ENCODE measurements at regions not wholly inside any gene's neighbourhood (a gene's known extent, or its start where the extent isn't known, plus 50 kb on each side); places are given as distances from the start of the nearest gene placed in this dataset.
"Not testable (repeated sequence)": the region's sequence is repeated elsewhere in the genome, so short reads cannot be mapped to it uniquely, and the experiment has no call there.

DNA sequence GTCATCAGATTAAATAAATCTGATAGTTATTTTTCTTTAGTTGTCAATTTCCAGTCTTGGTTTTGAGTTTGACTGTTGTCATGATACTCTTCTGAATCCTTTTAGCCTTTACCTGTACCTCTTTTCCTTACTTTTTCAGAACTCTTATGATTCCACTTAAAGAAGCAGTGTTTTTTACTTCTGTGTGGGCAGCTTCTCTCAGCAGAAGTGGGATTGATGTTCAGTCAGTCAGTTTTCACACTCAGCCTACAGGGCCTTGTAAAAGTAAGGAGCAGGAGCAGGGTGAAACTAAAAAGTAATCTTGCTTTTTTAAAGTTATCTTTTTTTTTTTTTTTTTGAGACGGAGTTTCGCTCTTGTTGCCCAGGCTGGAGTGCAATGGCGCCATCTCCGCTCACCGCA, 75.1 kb downstream of the HAUS1 start:
- DNase-seq = no peak

DNA sequence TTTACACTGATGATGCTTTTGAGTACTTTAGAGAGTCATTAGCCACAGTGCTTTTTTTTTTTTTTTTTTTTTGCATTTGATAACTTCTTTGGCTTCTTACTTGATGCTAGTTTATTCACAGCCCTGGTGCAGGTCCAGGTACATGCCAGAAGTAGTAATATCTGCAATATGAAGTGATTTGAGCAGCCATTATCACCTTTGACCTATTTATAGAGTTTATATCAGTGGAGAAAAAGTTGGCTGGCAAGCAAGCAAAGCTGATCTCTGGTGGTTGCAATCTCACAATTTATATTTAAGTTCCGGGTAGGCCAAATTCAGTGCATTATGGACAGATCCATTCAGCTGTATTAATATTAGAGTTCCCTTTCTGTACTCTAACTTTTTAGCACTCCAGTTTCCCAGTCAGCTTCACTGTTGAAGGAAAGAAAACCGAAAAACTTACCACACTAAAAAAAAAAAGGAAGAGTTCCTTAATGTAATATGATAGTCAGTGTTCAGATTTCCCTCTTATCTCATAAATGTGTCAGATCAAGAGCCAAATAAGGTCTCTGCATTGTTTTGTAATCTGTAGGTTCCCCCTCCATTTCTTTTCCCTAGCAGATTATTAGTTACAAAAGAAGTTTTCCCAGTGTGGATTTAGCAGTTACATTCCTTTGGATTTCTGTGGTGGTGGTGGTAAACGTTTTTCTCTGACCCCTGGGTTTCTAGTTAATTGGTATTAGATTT, 78.6 kb downstream of the HAUS1 start:
- DNase-seq = no peak

DNA sequence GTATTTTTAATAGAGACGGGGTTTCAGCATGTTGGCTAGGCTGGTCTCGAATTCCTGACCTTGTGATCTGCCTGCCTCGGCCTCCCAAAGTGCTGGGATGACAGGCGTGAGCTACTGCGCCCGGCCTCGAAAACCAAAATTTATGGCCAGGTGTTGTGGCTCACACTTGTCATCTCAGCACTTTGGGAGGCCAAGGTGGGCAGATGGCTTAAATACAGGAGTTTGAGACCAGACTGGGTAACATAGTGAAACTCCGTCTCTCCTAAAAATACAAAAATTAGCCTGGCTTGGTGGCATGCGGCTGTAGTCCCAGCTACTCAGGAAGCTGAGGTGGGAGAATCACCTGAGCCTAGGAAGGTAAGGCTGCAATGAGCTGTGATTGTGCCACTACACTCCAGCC, 80.1 kb downstream of the HAUS1 start:
- not testable (repeated sequence) for DNase-seq

DNA sequence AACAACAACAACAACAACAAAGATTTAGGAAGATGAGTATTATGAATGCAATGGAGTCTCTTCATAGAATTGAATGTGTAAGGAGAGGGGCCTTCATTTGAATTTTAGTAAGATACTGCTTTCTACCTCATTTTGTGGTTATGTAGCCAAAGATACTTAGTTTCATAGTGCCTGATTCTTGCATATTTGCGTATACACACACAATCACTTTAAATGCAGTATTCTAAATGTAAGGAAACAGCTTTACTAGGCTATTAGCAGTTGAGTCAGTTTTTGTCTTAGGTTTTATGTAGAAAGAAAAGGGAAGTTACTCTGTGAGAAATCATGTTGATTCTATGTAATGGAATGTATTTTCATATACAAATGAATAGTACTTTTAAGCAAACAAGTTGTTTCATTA, 80.5 kb downstream of the HAUS1 start:
- no peak for DNase-seq

DNA sequence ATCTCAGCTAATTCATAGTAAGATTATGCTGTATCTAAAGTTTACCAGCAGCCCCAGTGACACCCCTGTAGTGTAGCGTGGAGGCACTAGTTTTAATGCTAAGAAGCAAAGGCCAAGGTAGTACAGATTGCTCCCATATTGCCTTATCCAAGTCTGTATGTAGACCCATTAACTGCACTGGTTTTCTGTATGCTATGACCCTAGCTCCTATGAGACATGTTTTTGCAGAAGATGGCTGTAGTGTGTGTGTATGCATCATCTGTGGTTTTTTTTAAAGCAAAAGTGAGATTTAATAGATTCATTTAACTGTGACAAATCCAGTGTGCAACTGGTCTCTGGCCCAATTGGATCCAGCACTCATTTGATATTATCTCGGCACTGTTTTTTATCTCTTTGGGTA, 86.5 kb downstream of the HAUS1 start:
- DNase-seq = no peak

DNA sequence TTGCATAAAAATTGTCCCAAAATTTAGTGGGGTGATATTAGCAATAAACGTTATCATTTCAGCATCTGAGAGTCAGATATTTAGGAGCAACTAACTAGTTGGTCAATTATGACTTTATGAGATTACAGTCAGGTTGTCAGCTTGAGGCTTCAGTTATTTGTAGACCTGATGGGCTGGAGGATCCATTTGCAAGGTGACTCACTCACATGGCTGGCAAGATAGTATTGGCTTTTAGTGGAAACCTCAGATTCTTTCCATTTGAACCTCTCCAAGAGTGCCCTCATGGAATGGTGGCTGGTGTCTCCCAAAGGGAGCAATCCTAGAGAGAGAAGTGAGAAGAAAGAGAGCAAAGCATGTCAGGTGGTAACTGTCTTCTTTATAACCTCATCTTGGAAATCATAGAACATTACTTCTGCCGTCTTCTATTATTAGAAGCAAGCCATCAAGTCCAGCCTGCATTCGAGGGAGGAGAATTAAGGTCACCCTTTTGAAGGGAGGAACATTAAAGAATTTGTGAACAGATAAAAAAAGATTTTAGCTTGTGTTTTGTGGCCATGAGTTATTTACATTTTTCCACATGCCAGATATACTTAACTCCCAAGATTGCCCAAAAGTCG, 92.5 kb downstream of the HAUS1 start:
- DNase-seq = no peak

DNA sequence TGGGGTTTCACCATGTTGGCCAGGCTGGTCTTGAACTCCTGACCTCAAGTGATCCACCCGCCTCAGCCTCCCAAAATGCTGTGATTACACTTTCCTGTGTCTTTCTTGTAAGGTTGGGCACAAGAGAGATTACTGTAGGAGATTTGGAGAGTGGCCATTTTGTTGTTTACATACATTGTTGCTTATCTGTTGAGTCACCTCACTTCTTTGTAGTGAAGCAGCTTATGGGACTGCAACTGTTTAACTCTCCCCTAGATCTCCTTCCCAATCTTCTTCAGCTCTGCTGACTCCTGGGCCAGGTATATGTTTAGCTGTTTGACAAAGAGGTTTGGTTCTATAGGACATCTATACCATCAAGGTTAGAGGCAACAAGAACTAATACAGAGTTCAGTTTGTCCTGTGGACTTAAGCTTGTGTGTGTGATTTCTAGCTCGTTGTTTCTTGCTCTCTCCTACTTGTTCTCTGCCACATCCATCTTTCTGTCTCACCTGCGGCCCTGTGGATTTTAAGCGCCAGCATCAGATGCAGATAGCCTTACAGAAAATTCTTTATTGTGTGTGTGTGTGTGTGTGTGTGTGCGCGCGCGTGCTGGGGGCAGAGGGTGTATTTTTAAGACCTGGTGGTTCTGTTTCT, 95.4 kb downstream of the HAUS1 start:
- no peak for DNase-seq

DNA sequence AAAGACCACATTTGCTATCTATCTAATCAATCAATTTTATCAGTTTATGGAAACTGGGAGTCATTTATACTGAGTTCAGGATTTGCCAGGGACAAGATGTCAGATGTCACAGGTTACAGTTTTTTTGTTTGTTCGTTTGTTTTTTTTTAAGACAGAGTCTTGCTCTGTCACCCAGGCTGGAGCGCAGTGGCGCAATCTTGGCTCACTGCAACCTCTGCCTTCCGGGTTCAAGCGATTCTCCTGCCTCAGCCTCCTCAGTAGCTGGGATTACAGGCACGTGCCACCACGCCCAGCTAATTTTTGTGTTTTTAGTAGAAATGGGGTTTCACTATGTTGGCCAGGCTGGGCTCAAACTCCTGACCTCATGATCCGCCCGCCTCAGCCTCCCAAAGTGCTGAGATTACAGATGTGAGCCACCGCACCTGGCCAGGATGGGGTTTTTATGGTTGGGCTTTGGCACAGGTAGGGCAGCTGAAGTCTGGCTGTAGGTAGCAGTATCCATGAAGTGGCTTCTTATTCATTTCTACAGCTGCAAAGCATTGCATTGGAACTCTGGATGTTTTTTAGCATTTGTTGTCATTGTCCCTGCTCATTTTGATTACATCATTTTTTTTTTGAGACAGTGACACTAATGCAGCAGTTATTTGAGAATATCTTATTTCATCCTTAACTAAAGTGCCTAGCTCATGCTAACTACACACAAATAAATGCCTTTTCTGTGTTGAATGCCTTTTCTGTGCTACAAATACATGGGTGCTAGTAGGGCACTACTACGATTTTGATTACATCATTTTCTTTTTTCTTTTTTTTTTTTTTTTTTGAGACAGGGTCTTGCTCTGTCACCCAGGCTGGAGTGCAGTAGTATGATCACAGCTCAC, 96.2 kb downstream of the HAUS1 start:
- DNase-seq = not testable (repeated sequence)

DNA sequence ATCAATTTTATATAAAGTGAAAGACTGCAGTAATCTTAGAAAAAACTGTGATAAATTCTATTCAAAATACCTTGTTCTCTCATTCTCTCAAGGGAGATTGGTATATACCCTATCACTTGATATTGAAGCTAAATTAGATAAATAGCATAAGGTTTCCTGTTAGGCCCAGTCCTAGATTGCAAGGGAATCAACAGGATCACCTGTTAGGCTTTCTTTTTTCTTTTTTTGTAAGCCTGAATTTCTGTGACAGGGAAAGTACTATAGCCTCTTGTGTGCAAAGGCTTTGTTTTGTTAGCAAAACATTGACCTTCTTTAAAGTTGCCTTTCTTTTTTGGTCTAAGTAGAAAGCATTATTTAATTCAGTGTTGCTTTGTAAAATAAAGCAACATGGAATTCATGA, 100.0 kb downstream of the HAUS1 start:
- DNase-seq = no peak

DNA sequence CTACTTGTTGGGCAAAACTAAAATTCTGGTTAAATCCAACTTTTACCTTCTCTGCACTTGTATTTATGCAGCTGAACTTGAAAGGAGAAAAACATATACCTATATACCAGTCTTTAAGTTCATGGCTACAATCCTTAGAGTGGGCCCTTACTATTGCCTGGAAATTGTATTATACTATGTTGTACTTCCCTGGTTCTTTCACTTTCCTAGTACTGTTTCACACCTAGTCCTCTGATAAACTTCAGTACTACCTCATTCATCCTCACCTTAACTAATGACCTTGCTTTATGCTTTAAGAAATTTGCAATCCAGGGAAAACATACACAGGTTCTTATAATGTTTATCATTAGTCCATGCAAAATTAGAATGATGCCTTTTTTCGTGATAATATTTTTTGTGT, 103.8 kb downstream of the HAUS1 start:
- no peak for DNase-seq

DNA sequence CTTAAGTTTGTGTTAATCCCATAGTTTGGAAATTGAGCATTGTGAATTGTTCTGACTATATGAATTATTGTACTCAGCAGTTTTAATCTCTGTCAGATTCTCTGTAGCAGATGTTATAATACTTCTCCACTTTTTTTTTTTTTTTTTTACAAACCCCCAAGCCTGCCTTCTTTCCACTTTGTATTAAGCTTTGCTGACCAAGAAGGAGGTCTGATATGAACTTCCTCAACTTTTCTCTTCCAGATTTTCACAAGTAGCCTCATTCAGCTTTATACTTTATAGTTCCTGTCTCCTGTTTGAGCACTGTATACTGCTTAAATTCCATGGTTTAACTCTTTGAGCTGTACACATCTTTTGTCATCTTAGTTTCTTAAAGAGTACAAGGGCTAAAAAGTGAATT, 105.0 kb downstream of the HAUS1 start:
- no peak for DNase-seq

DNA sequence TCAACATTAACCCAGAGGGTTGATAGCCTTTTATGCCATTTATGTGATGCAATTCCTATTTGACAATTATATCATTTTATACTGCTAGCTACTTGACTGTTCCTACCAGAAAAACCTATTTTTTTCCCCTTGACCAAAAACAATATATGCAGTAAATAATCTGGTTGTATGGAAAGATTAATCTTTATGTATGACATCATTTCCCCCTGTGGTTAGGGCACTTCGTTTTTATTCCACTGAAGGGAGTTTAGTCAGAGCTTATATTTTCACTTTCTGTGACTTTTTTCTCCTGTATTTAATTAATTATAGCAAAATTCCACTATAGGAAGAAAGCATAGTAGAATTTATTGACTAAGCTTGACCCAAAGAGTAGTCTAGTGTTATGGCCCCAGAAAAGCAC, 107.6 kb downstream of the HAUS1 start:
- DNase-seq = no peak

DNA sequence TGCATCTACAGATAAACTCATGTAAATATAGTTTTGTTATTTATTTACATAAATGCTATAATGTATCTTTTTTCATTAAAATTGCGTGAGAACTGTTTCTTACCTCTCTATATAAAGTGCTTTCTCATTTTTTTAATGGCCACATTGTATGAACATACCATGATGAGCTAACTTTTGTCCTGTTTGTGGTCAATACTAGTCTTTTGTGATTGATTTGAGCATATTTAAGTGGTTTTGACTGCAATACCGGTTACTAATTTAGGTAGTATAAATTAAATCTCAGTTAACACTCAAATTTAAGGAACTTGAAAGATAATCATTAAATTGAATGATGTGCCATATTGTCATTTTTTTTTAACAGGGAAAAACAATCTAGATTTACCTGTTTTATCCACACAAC, 108.2 kb downstream of the HAUS1 start:
- no peak for DNase-seq

DNA sequence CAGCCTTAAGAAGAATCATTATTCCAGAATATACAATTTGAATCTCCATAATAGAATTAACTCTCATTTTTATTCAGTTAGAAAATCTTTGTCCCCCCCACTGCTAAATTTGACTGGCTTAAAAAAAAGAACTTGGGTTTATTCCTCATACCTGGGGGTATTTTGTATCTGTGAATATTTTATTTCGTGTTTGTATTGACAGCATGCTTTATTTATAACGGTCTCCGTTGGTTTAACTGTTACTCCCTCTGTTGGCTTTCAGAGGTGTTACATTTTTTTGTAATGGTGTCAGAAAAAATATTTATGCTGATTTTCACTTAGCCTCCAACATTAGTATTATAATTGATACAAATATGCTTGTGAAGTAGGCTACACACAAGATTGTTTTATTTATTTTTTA, 109.1 kb downstream of the HAUS1 start:
- DNase-seq = no peak

DNA sequence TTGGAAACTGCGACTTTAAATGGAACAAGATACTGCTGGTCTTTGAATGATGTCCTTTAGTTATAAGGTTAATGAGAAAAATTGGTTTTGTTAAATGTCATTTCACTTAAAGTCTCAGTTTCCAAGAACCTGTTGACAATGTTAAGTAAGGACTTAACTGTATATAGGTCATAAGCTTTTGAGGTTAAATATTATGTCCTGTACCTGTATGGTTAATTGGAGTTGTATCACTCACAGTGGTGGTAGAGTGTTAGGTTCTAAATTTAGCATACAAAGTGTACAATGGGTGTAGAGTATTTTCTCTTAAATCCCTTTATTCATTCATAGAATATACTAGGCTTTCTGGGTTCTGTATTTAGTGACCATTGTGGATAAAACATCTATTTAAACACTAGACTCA, 110.2 kb downstream of the HAUS1 start:
- no peak for DNase-seq

DNA sequence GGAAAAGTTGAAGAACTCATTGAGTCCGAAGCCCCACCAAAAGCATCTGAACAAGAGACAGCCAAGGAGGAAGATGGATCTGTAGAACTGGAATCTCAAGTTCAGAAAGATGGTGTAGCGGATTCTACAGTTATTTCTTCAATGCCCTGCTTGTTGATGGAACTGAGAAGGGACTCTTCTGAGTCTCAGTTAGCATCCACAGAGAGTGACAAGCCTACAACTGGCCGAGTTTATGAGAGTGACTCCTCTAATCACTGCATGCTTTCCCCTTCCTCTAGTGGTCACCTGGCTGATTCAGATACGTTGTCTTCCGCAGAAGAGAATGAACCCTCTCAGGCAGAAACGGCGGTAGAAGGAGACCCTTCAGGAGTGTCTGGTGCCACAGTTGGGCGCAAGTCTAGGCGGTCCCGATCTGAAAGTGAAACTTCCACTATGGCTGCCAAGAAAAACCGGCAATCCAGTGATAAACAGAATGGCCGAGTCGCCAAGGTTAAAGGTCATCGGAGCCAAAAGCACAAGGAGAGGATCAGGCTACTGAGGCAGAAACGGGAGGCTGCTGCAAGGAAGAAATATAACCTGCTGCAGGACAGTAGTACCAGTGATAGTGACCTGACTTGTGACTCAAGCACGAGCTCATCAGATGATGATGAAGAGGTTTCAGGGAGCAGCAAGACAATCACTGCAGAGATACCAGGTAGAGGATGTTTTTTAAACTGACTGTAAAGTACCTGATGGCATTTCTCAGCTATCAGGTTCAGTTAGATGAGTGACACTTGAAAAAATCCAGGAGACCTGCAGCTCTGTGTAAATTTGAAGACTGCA, 111.9 kb downstream of the HAUS1 start:
- no peak for DNase-seq

DNA sequence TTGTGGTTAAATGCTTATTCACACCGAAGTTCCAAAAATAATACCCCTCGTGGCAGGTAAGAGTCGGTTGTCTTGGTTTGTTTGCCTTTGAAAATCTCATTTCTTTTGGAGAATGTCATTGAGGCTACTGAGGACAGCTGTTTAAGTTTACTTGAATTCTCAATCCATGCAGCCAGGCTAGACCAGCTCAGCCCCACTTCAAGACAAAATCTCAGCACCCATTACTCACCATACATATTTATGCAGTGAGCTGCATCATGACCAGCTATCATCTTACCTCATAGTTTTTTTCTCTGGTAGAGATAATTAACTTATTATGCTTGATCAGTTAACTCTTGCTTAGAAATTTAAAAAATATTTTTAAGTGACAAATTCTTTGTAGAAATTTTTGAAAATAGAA, 115.9 kb downstream of the HAUS1 start:
- DNase-seq = no peak

DNA sequence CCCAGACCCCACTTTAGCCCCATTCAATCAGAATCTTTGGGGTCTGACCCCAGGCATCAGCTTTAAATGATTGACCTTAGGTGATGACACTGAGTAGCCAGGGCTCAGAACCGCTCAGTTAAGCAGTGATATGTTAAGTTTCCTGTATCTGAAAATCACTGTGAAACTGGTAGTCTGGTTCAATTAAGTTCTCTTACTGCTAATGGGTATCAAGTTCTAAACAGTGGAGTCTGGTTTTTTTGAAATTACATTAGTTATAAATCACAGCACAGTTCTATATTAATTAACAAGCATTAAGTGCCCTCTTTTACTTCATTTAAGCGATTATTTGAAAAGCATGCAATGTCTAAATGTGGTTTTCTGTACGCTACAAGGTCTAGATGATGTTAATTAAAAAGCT, 117.9 kb downstream of the HAUS1 start:
- DNase-seq = no peak

DNA sequence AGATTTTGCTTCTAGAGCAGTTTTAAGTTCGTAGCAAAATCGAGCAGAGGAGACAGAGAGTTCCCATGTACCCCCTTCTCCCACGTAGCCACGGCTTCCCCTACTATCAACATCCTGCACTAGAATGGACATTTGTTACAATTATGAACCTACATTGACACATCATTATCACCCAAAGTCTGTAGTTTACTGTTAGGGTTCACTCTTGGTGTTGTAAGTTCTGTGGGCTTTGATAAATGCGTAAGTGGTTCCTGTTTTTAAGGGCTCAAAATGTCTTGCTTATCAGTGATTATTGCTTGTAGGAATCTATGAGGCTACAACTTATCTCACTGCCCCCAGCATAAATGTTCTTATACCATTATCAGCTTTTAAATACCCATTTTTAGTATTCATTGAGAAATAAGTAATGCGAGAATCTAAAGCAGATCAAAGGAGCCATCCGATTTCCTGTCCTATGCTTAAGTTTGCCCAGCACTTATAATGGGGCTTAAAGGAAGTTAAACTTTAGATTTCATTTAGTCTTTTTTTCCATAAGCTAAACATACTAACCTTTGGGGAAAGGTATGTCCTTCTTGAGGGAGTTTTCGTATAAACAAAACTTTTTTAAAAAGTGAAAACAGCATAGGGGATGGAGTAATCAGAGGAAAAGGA, 118.7 kb downstream of the HAUS1 start:
- DNase-seq = no peak

DNA sequence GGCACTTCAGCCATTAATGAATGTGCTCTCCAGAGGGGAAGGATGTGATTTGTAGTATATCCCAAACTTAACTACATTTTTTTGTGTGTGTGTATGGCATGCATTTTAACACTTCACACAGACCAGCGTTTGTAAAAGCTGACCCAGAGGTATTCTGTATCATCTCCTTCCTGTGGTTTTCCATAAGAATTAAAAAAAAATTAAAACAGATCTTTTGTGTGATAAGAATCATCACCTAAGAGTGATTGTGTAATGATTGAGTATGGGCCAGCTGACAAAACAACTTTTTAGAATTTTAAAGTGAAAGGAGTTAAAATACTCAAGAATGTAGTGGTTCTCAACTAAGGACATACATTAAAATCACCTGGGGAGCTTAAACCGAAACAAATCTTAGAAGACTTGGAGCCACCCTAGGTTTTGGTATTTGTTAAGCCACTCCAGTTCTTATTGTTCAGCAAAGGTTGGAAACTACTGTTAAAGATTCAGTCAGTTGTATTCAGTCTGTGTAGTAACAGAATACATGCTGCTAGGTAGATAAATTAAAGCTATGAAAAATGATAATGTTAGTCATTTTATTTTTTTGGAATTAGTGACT, 120.1 kb downstream of the HAUS1 start:
- no peak for DNase-seq

DNA sequence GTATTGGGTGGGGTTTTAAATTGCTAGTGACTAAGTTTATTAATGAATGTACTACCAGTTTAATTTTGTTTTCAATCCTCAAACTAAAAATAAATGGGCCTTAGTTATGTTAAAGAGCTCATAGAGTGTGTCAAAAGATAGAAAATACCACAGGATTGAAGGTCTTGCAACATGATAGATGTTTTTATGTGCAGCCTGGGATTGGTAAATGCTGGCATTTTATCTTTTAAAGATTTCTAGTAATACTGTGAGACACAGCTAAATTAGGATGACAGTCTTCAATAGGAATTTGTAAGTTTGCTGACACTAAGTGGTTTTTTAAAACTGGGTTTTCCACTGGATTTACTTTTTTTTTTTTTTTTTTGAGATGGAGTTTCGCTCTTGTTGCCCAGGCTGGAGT, 122.3 kb downstream of the HAUS1 start:
- DNase-seq = no peak

DNA sequence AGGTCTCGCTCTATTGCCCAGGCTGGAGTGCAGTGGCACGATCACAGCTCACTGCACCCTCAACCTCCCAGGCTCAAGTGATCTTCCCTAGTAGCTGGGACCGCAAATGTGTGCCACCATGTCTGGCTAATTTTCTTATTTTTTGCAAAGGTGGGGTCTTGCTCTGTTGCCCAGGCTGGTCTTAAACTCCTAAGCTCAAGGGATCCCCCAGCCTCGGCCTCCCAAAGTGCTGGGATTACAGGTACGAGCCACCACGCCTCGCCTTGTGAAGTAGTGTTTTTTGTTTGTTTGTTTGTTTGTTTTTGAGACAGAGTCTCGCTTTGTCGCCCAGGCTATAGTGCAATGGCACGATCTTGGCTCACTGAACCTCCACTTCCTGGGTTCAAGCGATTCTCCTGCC, 125.5 kb downstream of the HAUS1 start:
- DNase-seq = not testable (repeated sequence)

All from effector CD4-positive, alpha-beta T cell (primary cell).